H1 (cell line): ENCODE measurements at regions not wholly inside any gene's neighbourhood (a gene's known extent, or its start where the extent isn't known, plus 50 kb on each side); places are given as distances from the start of the nearest gene placed in this dataset.

Source experiments
- ASH2L ChIP-seq: fragments of 200-600, 300-600 bp; sonication (generic); IDR thresholded peaks from one replicate; pipeline ENCODE4 v1.7.1; 2017; ENCODE audit warnings: low read length
- CEBPB ChIP-seq: IDR thresholded peaks from 2 replicates; pipeline ENCODE4 v1.6.1; 2012; ENCODE audit warnings: low read depth, low read length
- CHD1 ChIP-seq: IDR thresholded peaks from 2 replicates; pipeline ENCODE4 v1.6.1; 2012; ENCODE audit warnings: low read depth, low read length, improper control_type of control experiment
- CHD2 ChIP-seq: IDR thresholded peaks from 2 replicates; pipeline ENCODE4 v1.6.1; 2012; ENCODE audit warnings: low read length, improper control_type of control experiment
- EZH2 ChIP-seq: fragments of 200-600 bp; sonication (generic); IDR thresholded peaks from 2 replicates; pipeline ENCODE4 v1.7.1; 2012; ENCODE audit warnings: low read depth, mild to moderate bottlenecking, moderate library complexity, low read length, inconsistent platforms; ENCODE audit not compliant: severe bottlenecking
- JUN ChIP-seq: IDR thresholded peaks from 2 replicates; pipeline ENCODE4 v1.6.1; 2011; ENCODE audit warnings: low read depth, mild to moderate bottlenecking, improper control_type of control experiment, low read length
- NRF1 ChIP-seq: IDR thresholded peaks from 2 replicates; pipeline ENCODE4 v1.6.1; 2011; ENCODE audit warnings: mild to moderate bottlenecking, low read depth, low read length, improper control_type of control experiment
- POLR2A ChIP-seq, 2 experiments: IDR thresholded peaks; 1 replicate in 1 of 2; 2 replicates in 1 of 2; pipeline ENCODE4 v1.6.1; 2011; ENCODE audit warnings: low read depth in 2 of 2, low read length in 2 of 2, mild to moderate bottlenecking in 2 of 2; ENCODE audit errors: control extremely low read depth in 1 of 2
- POLR2AphosphoS5 ChIP-seq: IDR thresholded peaks from 2 replicates; pipeline ENCODE4 v1.6.1; 2011; ENCODE audit warnings: low read depth, low read length
- RAD21 ChIP-seq, 2 experiments: IDR thresholded peaks in 1 of 2; conservative IDR thresholded peaks in 1 of 2; 2 replicates each; pipeline ENCODE4 v1.6.1; 2011; ENCODE audit warnings: low read depth in 2 of 2, low read length in 2 of 2, improper control_type of control experiment in 1 of 2, inconsistent platforms in 1 of 2, mild to moderate bottlenecking in 1 of 2, moderate library complexity in 1 of 2
- TF ChIP-seq, protein P1 (sequence below), 3 experiments: IDR thresholded peaks; 1 replicate in 2 of 3; 2 replicates in 1 of 3; pipeline versions ENCODE4 v1.5.1 to v1.6.1; 2011; ENCODE audit warnings: low read length in 3 of 3, mild to moderate bottlenecking in 3 of 3, inconsistent platforms in 2 of 3, low read depth in 1 of 3, moderate library complexity in 1 of 3; ENCODE audit not compliant: insufficient read depth in 1 of 3; ENCODE audit errors: control extremely low read depth in 1 of 3

DNA sequence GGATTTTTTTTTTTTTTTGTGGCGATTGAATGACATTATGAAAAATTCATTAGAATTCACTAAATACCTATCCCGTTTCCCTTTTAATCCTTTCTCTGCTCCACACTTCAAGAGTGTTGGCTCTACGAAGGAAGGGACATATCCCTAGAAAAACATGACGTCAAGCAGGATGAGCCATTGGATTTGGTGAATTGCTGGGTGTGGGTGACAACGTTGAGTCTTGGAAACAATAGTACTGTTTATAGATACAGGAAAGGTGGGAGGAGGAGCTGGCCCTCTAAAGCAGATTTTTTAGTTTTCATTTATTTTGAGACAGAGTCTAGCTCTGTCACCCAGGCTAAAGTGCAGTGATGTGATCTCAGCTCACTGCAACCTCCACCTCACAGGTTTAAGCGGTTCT, 167.6 kb upstream of the FAM20A start:
- TF ChIP-seq POLR2A (IDR thresholded peaks at IDR 0.05; ENCODE audit: control extremely low read depth in 1 of 2, low read depth in 2 of 2, low read length in 2 of 2), result no peak
- TF ChIP-seq EZH2, result no peak
- TF ChIP-seq RAD21 (IDR thresholded peaks at IDR 0.05 in 1 of 2, conservative IDR thresholded peaks at IDR 0.05 in 1 of 2; ENCODE audit: low read depth in 2 of 2, low read length in 2 of 2), result no peak
- TF ChIP-seq, protein P1, sequence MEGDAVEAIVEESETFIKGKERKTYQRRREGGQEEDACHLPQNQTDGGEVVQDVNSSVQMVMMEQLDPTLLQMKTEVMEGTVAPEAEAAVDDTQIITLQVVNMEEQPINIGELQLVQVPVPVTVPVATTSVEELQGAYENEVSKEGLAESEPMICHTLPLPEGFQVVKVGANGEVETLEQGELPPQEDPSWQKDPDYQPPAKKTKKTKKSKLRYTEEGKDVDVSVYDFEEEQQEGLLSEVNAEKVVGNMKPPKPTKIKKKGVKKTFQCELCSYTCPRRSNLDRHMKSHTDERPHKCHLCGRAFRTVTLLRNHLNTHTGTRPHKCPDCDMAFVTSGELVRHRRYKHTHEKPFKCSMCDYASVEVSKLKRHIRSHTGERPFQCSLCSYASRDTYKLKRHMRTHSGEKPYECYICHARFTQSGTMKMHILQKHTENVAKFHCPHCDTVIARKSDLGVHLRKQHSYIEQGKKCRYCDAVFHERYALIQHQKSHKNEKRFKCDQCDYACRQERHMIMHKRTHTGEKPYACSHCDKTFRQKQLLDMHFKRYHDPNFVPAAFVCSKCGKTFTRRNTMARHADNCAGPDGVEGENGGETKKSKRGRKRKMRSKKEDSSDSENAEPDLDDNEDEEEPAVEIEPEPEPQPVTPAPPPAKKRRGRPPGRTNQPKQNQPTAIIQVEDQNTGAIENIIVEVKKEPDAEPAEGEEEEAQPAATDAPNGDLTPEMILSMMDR (IDR thresholded peaks at IDR 0.05; ENCODE audit: control extremely low read depth in 1 of 3, insufficient read depth in 1 of 3, low read depth in 1 of 3, low read length in 3 of 3), result no peak
- TF ChIP-seq ASH2L, result no peak
- no peak for TF ChIP-seq JUN
- TF ChIP-seq NRF1, result no peak
- TF ChIP-seq CHD1, result no peak
- no peak for TF ChIP-seq POLR2AphosphoS5
- TF ChIP-seq CHD2, result no peak
- TF ChIP-seq CEBPB, result no peak
